Loucy (cell line): ENCODE measurements at regions not wholly inside any gene's neighbourhood (a gene's known extent, or its start where the extent isn't known, plus 50 kb on each side); places are given as distances from the start of the nearest gene placed in this dataset.

Experiments used
- H2AFZ ChIP-seq: fragments of 200-600 bp; sonication (generic); 2 replicates; pipeline ENCODE4 v1.6.0; 2016; ENCODE audit warnings: antibody characterized with exemption, mild to moderate bottlenecking, low read length, moderate library complexity
- H3F3A ChIP-seq: fragments of 200-600 bp; 2 replicates; pipeline ENCODE4 v1.6.0; 2016; ENCODE audit warnings: antibody characterized with exemption, low read depth, mild to moderate bottlenecking
- H3K27me3 ChIP-seq: fragments of 200-600 bp; sonication (generic); 2 replicates; pipeline ENCODE4 v1.6.1; 2014; ENCODE audit warnings: low read length, mild to moderate bottlenecking; ENCODE audit not compliant: insufficient read depth, poor library complexity, severe bottlenecking
- H3K36me3 ChIP-seq: fragments of 200-600 bp; sonication (generic); 2 replicates; pipeline ENCODE4 v1.6.1; 2016; ENCODE audit warnings: low read length; ENCODE audit not compliant: insufficient read depth
- H3K4me1 ChIP-seq: fragments of 200-600 bp; sonication (generic); 2 replicates; pipeline ENCODE4 v1.5.1; 2014; ENCODE audit warnings: low read length, mild to moderate bottlenecking; ENCODE audit not compliant: insufficient read depth, poor library complexity, severe bottlenecking
- H3K4me2 ChIP-seq: fragments of 200-600 bp; sonication (generic); 2 replicates; pipeline ENCODE4 v1.6.0; 2014; ENCODE audit warnings: antibody characterized with exemption, low read length, low read depth, mild to moderate bottlenecking; ENCODE audit not compliant: poor library complexity, severe bottlenecking
- H3K4me3 ChIP-seq: fragments of 200-600 bp; sonication (generic); 2 replicates; pipeline ENCODE4 v1.5.1; 2014; ENCODE audit warnings: low read length, mild to moderate bottlenecking, mixed read lengths; ENCODE audit not compliant: poor library complexity, severe bottlenecking
- H3K79me2 ChIP-seq: fragments of 200-600 bp; sonication (generic); 2 replicates; pipeline ENCODE4 v1.6.1; 2014; ENCODE audit warnings: low read length; ENCODE audit not compliant: insufficient read depth
- H3K9ac ChIP-seq: fragments of 200-600 bp; sonication (generic); 2 replicates; pipeline ENCODE4 v1.6.0; 2014; ENCODE audit warnings: mild to moderate bottlenecking, low read depth, low read length, moderate library complexity; ENCODE audit not compliant: poor library complexity, severe bottlenecking
- H3K9me2 ChIP-seq: fragments of 200-600 bp; sonication (generic); replicated peaks from 2 replicates; pipeline ENCODE4 v1.6.1; 2016; ENCODE audit warnings: low read depth, low read length, mixed read lengths
- H3K9me3 ChIP-seq: fragments of 200-600 bp; sonication (generic); 2 replicates; pipeline ENCODE4 v1.6.1; 2014; ENCODE audit warnings: mild to moderate bottlenecking, antibody characterized with exemption, low read length, low read depth; ENCODE audit not compliant: insufficient read depth
- H4K20me1 ChIP-seq: fragments of 200-600 bp; sonication (generic); 2 replicates; pipeline ENCODE4 v1.6.0; 2014; ENCODE audit warnings: antibody characterized with exemption, low read length, mild to moderate bottlenecking; ENCODE audit not compliant: insufficient read depth, poor library complexity, severe bottlenecking
- CTCF ChIP-seq: fragments of 200-600 bp; sonication (generic); conservative IDR thresholded peaks from 2 replicates; pipeline ENCODE4 v1.5.1; 2014; ENCODE audit warnings: mild to moderate bottlenecking, antibody characterized with exemption, low read length
- EZH2phosphoT487 ChIP-seq: fragments of 200-600 bp; IDR thresholded peaks from 2 replicates; pipeline ENCODE4 v1.6.1; 2018; ENCODE audit warnings: antibody characterized with exemption, mild to moderate bottlenecking, moderate library complexity, borderline replicate concordance

GRCh38 chr22:27534720-27535125 is 266.8 kb downstream of the MN1 start:
- Histone ChIP-seq H3K27me3 (no peaks in the 10 kb centered on the region), H3K9ac (no peak overlapping the region)

GRCh38 chr22:27535452-27535851 is 266.1 kb downstream of the MN1 start:
- H3K4me1 ChIP-seq = no peaks in the 10 kb centered on the region
- H3F3A ChIP-seq = no peaks in the 10 kb centered on the region
- no peaks in the 10 kb centered on the region for H3K79me2 ChIP-seq
- no peaks in the 10 kb centered on the region for H4K20me1 ChIP-seq
- H3K9me3 ChIP-seq = no peaks in the 10 kb centered on the region
- H3K36me3 ChIP-seq = no peaks in the 10 kb centered on the region
- H2AFZ ChIP-seq = no peak overlapping the region
- H3K9ac ChIP-seq = no peak overlapping the region
- H3K4me2 ChIP-seq = no peak overlapping the region
- H3K9me2 ChIP-seq = no peaks in the 10 kb centered on the region
- no peak for TF ChIP-seq CTCF
- TF ChIP-seq EZH2phosphoT487 = no peak
- H3K27me3 ChIP-seq = no peaks in the 10 kb centered on the region
- H3K4me3 ChIP-seq = no peak overlapping the region

More at GRCh38 chr22:27534720-27535125, 266.8 kb downstream of the MN1 start:
- no peak overlapping the region for H3K4me2 ChIP-seq
- no peaks in the 10 kb centered on the region for H3F3A ChIP-seq
- no peaks in the 10 kb centered on the region for H3K9me3 ChIP-seq
- H3K36me3 ChIP-seq = no peaks in the 10 kb centered on the region
- no peaks in the 10 kb centered on the region for H3K4me1 ChIP-seq
- no peak overlapping the region for H2AFZ ChIP-seq
- H3K4me3 ChIP-seq = no peak overlapping the region
- H3K9me2 ChIP-seq = no peaks in the 10 kb centered on the region
- no peak for TF ChIP-seq CTCF
- H4K20me1 ChIP-seq = no peaks in the 10 kb centered on the region
- no peaks in the 10 kb centered on the region for H3K79me2 ChIP-seq

GRCh38 chr22:27537501-27537900 is 264.1 kb downstream of the MN1 start:
- H3K79me2 ChIP-seq = no peaks in the 10 kb centered on the region
- no peak for TF ChIP-seq CTCF
- no peak for TF ChIP-seq EZH2phosphoT487
- no peaks in the 10 kb centered on the region for H3K36me3 ChIP-seq
- no peaks in the 10 kb centered on the region for H4K20me1 ChIP-seq
- no peak overlapping the region for H2AFZ ChIP-seq
- H3K27me3 ChIP-seq = no peaks in the 10 kb centered on the region
- no peaks in the 10 kb centered on the region for H3F3A ChIP-seq
- H3K9me2 ChIP-seq = no peaks in the 10 kb centered on the region
- no peak overlapping the region for H3K4me2 ChIP-seq
- no peak overlapping the region for H3K4me3 ChIP-seq
- no peaks in the 10 kb centered on the region for H3K4me1 ChIP-seq
- H3K9me3 ChIP-seq = no peaks in the 10 kb centered on the region
- no peak overlapping the region for H3K9ac ChIP-seq
